ENCODE measurements at regions not wholly inside any gene's neighbourhood (a gene's known extent, or its start where the extent isn't known, plus 50 kb on each side); places are given as distances from the start of the nearest gene placed in this dataset.
A peak's percentile ranks its signal among the peaks of the same experiment; 100 is the strongest.
"Not testable (repeated sequence)": the region's sequence is repeated elsewhere in the genome, so short reads cannot be mapped to it uniquely, and the experiment has no call there.

- not testable (repeated sequence) for DNase-seq
Measured at GRCh38 chr3:152151877-152152765, 116.6 kb upstream of the MBNL1 start.

GRCh38 chr3:152153115-152153514 lies 115.6 kb upstream of the MBNL1 start:
- DNase-seq: not testable (repeated sequence)

- DNase-seq: no peak
Measured at GRCh38 chr3:152155246-152156020, 113.3 kb upstream of the MBNL1 start.

- DNase-seq: no peak
Measured at GRCh38 chr3:152156880-152157279, 111.8 kb upstream of the MBNL1 start.

- no peak for DNase-seq
Measured at GRCh38 chr3:152157337-152157736, 111.4 kb upstream of the MBNL1 start.

- DNase-seq: no peak
Measured at GRCh38 chr3:152159328-152159727, 109.4 kb upstream of the MBNL1 start.

- no peak for DNase-seq
Measured at GRCh38 chr3:152160350-152161011, 108.2 kb upstream of the MBNL1 start.

GRCh38 chr3:152172460-152172859 lies 96.3 kb upstream of the MBNL1 start:
- DNase-seq: no peak

- no peak for DNase-seq
Measured at GRCh38 chr3:152173627-152174026, 95.1 kb upstream of the MBNL1 start.

- DNase-seq: no peak
Measured at GRCh38 chr3:152174876-152175527, 93.7 kb upstream of the MBNL1 start.

GRCh38 chr3:152175528-152175889 lies 93.2 kb upstream of the MBNL1 start:
- no peak for DNase-seq

GRCh38 chr3:152176241-152176640 lies 92.5 kb upstream of the MBNL1 start:
- no peak for DNase-seq

GRCh38 chr3:152176998-152177397 lies 91.7 kb upstream of the MBNL1 start:
- no peak for DNase-seq

GRCh38 chr3:152177757-152178156 lies 91.0 kb upstream of the MBNL1 start:
- no peak for DNase-seq

GRCh38 chr3:152183473-152183872 lies 85.3 kb upstream of the MBNL1 start:
- peak in 25 of 56 donors; percentile 1 to 50 (median 7) for DNase-seq

- DNase-seq: no peak
Measured at GRCh38 chr3:152184971-152185686, 83.6 kb upstream of the MBNL1 start.

- no peak for DNase-seq
Measured at GRCh38 chr3:152185891-152186630, 82.7 kb upstream of the MBNL1 start.

GRCh38 chr3:152190636-152191183 lies 78.0 kb upstream of the MBNL1 start:
- DNase-seq: no peak

GRCh38 chr3:152192050-152192449 lies 76.7 kb upstream of the MBNL1 start:
- DNase-seq: no peak

All from amygdala (tissue), 56 donors.